GM03348 (cell line): ENCODE measurements at regions not wholly inside any gene's neighbourhood (a gene's known extent, or its start where the extent isn't known, plus 50 kb on each side); places are given as distances from the start of the nearest gene placed in this dataset.

ENCODE experiments used
- DNase-seq: peaks from one replicate; pipeline ENCODE4 v3.0.0; 2012; ENCODE audit warnings: low spot score

GRCh38 chr4:122203407-122203806 lies 51.3 kb downstream of the BLTP1 start:
- no peak for DNase-seq

DNA sequence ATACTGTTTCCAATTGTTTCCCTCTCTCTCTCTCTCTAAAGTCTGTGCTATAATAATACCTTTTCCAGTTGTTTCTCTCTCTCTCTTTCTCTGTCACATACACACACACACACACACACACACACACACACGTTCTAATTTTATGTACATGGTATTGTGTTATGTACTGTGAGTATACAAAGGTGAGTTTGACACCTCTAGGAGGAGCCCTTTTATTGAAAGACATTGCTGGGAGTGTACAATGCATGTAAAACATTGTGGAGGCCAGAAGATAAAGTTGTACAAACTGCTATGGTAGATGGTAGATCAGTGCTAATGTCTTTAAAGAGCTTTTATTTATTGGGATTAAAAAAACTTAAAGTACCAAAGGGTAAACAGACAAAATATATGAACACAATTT lies 53.6 kb downstream of the BLTP1 start:
- no peak for DNase-seq

DNA sequence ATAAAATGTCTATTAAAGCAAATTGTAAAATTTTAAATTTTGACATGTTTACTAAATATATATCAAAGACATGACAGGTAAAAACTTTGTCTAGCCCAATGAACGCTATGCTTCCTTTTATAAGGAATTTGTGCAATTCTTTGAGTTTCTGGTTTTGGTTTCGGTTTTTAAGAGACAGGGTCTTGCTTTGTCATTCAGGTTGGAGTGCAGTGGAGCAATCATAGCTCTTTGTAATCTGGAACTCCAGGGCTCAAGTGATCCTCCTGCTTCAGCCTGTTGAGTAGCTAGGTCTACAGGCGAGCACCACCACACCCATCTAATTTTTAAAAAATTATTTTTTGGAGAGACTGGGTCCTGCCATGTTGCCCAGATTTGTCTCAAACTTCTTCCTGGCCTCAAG lies 60.7 kb downstream of the BLTP1 start:
- DNase-seq = no peak

DNA sequence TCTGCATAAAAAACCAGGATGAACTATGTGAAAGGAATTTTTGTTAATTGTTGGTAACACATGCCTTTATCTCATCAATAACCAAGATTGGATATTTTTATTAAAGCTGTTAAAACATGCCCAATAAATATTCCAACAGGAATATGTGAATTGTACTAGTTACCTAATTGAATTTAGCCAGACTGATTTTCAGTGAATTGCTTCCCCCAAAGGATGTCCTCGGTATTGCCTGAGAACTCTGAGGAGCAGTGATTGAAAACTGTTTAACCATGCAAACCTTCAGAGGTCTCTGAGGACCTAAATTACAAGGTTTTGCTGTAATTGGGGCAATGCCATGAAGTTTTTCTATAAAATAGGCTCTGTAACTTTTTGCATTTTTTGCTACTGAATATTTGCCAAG lies 66.6 kb downstream of the BLTP1 start:
- DNase-seq = peak; percentile 14

GRCh38 chr4:122219356-122219755 lies 67.2 kb downstream of the BLTP1 start:
- DNase-seq = no peak

DNA sequence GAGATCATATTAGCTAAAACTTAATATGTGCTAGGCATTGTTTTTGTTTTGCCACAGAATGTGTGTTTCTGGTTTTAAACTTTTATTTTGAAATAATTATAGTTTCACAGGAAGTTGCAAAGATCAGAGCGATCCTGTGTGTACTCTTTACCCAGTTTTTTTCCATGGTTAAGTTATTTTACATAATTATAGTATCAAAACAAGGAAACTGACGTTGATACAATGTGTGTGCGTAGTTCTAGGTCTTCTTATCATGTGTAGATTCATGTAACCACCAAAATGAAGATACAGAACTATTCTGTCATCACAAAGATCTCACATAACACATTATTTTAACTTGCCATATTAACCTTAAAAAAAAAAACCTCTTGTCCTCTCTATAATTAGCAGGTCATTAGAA lies 69.2 kb downstream of the BLTP1 start:
- DNase-seq = no peak

DNA sequence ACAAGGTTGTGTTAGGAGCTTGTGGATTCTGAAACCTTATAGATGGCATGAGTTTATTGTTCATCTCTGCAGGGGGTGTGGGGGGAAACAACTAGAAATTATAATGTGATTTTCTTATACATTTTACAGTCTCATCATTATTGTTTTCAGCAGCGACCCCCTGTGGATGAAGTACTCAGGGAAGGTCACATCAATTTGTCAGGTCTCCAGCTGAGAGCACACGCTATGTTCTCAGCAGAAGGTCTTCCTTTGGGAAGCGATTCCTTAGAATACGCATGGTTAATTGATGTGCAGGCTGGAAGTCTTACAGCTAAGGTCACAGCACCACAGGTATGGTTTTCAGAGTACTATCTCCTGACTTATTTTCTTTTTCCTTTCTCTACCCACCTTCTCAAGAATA lies 72.2 kb downstream of the BLTP1 start:
- DNase-seq = peak; percentile 5

DNA sequence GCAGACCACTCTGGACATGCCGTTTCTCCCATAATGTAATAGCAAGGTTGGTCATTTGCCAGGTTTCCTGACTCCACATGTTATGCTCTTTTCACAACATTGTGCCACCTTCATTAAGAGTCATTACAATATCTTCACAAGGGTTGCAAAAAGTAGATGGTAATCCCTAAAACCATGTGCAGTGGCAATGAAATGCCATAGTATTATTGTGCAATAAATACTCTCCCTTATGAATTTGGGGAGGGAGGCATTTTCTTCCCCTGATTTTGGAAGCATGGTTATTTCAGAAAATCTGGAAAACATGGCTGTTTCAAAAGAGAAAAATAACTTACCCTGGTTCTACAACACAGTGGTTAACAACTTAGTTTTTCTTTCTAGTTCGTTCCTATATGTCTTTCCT lies 75.1 kb downstream of the BLTP1 start:
- DNase-seq = no peak

DNA sequence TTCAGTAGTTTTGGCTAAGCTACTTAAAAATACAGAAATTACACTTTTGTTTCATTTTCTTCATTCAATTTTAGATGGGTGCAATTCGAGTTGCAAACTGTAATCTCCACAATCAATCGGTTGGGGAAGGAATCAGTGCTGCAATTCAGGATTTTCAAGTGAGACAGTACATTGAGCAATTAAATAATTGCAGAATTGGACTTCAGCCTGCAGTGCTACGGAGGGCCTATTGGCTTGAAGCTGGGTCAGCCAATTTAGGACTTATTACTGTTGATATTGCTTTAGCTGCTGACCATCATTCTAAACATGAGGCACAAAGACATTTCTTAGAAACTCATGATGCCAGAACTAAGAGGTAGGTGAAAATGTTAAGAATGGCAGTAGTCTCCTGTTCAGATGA lies 77.7 kb downstream of the BLTP1 start:
- DNase-seq = no peak

- DNase-seq = no peak
These were observed 80.5 kb downstream of the BLTP1 start for GRCh38 chr4:122232633-122233032.

GRCh38 chr4:122234686-122235085 lies 82.6 kb downstream of the BLTP1 start:
- no peak for DNase-seq

- DNase-seq = no peak
These were observed 91.7 kb downstream of the BLTP1 start for GRCh38 chr4:122243785-122244184.

- DNase-seq = no peak
These were observed 92.6 kb downstream of the BLTP1 start for GRCh38 chr4:122244764-122245163.

DNA sequence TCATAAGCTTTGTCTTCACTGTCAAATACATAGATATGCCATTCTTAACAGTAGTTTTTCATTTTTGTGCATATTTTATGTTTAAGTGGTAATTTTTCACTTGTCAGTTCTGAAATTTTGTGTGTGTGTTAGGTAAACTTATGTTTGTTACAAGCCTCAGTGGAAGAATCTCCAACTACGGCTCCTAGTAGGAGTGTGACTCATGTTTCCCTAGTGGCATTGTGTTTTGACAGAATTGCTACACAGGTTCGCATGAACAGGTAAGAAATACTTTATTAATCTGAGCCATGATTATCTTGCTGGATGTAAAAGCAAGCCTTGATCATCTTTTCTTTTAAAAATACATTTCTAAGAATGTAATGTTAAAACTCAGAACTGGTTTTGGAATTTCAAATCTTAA lies 94.4 kb downstream of the BLTP1 start:
- no peak for DNase-seq

GRCh38 chr4:122249357-122249756 lies 97.2 kb downstream of the BLTP1 start:
- DNase-seq = no peak

DNA sequence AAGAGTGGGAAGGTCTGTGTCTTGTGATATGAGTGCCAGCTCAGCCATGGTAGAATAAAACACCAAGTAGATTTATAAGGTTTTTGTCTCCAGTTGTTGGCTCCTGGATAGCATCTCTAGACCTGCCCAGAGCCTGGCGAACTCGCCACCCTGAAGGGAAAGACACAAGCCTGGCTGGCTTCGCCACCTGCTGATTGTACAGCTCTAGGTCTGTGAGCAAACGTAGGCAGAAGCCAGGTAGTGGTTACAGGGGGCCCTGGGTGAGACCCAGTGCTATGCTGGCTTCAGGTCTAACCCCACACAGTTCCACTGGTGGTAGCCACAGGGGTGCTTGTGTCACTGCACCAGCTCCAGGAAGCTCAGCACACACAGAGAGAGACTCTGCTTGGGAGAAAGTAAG lies 100.5 kb downstream of the BLTP1 start:
- DNase-seq = no peak

DNA sequence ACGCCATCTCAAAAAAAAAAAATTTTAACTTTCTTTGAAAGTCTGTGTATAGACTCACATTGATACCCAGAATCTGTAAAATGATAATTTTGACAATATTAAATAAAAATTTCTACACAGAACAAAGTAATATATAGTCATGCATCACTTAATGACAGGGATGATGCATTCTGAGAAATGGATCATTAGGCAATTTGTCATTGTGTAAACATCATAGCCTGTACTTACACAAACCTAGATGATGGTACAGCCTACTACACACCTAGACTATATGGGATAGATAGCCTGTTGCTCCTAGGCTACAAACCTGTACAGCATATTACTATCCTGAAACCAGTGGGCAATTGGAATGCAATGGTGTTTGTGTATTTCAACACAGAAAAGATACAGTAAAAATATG lies 107.7 kb downstream of the BLTP1 start:
- no peak for DNase-seq

DNA sequence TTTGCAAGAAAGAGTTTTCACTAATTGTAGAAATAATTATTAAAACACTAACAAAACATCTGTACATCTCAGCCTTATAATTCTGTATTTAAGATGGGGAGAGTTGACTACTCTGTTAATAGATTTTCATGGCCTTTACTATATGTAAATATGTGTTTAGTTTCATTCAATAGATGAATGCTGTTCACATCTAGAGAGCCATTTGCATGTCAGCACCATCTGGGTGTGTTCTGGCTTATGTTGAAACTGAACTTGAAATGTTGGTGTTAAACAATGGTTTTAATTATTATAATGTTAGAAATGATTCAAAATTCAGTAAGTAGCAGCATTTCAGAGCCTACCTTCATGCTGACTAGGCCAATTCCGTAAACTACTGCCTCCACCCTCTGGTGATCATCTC lies 102.5 kb upstream of the ADAD1 start:
- no peak for DNase-seq

DNA sequence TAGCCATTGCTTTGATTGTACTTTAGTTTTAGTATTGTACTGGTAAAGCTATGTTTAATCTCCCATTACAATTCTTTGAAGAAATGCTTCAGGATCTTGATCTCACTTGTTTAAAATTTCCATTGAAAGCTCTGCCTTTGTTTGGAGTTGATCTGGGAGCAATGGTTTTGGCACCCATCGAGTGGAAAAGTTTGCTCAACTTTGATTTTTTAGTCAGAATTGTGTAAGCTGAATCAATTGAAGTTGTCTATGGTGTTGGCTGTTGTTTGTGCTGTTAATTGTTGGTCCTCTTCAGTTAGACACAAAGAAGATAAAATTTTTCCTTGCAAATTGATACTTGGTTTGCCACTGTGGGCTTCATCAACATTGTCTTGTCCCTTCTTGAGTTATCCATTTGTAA lies 99.8 kb upstream of the ADAD1 start:
- DNase-seq = no peak

GRCh38 chr4:122279670-122280069 lies 99.1 kb upstream of the ADAD1 start:
- no peak for DNase-seq

DNA sequence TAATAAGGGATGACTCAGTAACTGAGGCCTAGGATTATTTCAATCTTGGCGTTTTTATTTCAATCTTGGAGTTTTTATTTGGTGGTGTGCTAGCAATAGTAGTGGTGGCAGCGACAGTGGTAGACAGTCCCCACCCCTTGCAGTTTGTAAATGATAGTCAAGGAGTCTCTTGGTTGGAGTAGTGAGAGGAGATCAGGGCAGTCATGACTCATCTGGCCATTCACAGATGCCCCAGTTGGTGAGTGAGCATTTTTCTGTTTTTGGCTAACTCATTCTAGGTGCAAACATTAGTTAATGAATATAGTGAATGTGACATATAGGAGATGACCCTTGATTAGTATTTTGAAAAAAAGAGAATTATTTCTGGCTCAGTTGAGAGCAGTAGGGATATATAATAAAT lies 93.5 kb upstream of the ADAD1 start:
- DNase-seq = peak; percentile 13

DNA sequence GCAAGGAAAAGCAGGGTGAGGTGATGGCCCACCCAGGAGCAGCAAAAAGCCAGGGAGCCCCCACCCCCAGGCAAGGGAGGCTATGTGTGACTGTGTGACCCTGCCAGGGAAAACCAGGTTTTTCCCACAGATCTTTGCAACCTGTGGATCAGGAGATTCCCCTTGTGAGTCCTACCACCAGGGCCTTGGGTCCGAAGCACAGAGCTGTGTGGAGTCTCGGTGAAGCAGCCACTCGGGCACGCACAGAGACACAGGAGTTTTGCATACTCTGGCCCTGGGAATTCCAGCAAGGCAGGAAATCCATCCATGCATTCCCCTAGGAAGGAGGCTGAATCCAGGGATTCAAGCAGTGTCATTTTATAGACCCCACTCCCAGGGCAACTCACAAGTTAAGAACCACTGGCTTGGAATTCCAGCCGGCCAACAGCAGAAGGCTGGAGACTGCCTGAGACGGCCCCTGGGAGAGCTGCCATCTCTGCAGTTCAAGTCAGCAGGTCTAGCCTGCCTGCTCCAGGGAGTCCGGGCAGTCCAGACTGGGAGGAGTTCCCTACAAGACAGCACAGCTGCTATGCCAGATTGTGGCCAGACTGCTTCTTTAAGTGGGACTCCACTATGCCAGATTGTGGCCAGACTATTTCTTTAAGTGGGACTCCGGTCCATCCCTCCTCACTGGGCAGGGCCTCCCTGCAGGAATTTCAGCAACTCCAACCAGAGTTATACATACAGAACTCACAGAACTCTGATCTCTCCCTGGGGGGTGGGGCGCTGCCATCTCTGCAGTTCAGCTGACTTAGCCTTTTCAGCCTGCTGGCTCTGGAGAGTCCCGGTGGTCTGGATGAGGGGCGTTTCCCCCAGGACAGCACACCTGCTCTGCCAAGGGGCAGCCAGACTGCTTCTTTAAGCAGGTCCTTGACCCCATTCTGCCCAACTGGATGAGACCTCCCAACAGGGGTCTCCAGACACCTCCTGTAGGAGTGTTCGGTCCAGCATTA lies 85.1 kb upstream of the ADAD1 start:
- peak; percentile 5 for DNase-seq

DNA sequence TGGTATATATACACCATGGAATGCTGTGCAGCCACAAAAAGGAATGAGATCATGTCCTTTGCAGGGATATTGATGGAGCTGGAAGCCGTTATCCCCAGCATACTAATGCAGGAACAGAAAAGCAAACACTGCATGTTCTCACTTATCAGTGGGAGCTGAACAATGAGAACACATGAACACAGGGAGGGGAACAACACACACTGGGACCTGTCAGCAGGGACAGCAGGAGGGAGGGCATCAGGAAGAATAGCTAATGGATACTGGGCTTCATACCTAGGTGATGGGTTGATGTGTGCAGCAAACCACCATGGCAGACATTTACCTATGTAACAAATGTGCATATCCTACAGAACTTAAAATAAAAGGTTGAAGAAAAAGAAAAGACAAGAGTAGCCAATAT lies 81.1 kb upstream of the ADAD1 start:
- no peak for DNase-seq

- DNase-seq = no peak
These were observed 78.0 kb upstream of the ADAD1 start for GRCh38 chr4:122300776-122301175.
